ENCODE measurements at regions not wholly inside any gene's neighbourhood (a gene's known extent, or its start where the extent isn't known, plus 50 kb on each side); places are given as distances from the start of the nearest gene placed in this dataset.

GRCh38 chr12:58364389-58365086, 423.2 kb downstream of the ATP23 start:
- Histone ChIP-seq H3K14ac (replicated peaks; ENCODE audit: low read depth, low read length) (peak overlapping the region; percentile 98), H4K5ac (ENCODE audit: low read depth, low read length) (peak overlapping the region; percentile 89), H2BK120ac (ENCODE audit: low read depth, low read length) (peak overlapping the region; percentile 97), H3K27me3 (ENCODE audit: control insufficient read depth, insufficient read depth, low read length) (no peaks in the 10 kb centered on the region), H3K9me3 (ENCODE audit: control insufficient read depth, insufficient read depth, low read length) (no peaks in the 10 kb centered on the region), H4K20me1 (ENCODE audit: insufficient read depth, low read length) (no peaks in the 10 kb centered on the region), H3K79me1 (ENCODE audit: low read depth in 1 of 2, low read length in 2 of 2) (no peaks in the 10 kb centered on the region), H2AFZ (replicated peaks; ENCODE audit: low read length, poor library complexity) (no peak overlapping the region), H3K4ac (ENCODE audit: low read depth, low read length) (peak overlapping the region; percentile 97), H4K91ac (ENCODE audit: insufficient read depth, low read depth, low read length) (peak overlapping the region; percentile 97), H3K56ac (ENCODE audit: extremely low read depth, insufficient read depth, low read length) (peak overlapping the region; percentile 72), H3K9me1 (ENCODE audit: insufficient read depth, low read length) (peaks cover 21% of the 10 kb centered on the region), H2AK9ac (replicated peaks; ENCODE audit: low read depth, low read length, poor library complexity) (peak overlapping the region; percentile 81), H2BK20ac (ENCODE audit: low read depth, low read length) (peak overlapping the region; percentile 100), H2BK15ac (ENCODE audit: low read depth, low read length) (peak overlapping the region; percentile 95), H3K27ac (ENCODE audit: insufficient read depth, low read length) (peak overlapping the region; percentile 94), H3K23ac (ENCODE audit: low read depth, low read length) (peak overlapping the region; percentile 96), H3K9ac (ENCODE audit: low read depth, low read length) (peak overlapping the region; percentile 39; the same call in 1 of the 2 replicates), H3K4me2 (ENCODE audit: low read depth, low read length) (peak overlapping the region; percentile 47; the same call in 1 of the 2 replicates), H2BK5ac (ENCODE audit: low read depth, low read length, poor library complexity, severe bottlenecking) (peak overlapping the region; percentile 98), H3K18ac (ENCODE audit: low read depth, low read length) (peak overlapping the region; percentile 97), H2AK5ac (ENCODE audit: low read depth, low read length) (peak overlapping the region; percentile 87; the same call in 1 of the 2 replicates), H3K36me3 (ENCODE audit: control insufficient read depth, insufficient read depth, low read length) (no peaks in the 10 kb centered on the region), H3K4me3 (ENCODE audit: insufficient read depth, low read depth, low read length) (no peak overlapping the region), H4K8ac (ENCODE audit: low read depth in 2 of 2, low read length in 2 of 2) (peak overlapping the region; percentile 25 to 92; a peak in 3 of 4 replicates), H3K4me1 (ENCODE audit: control insufficient read depth, insufficient read depth, low read length) (peaks cover 24% of the 10 kb centered on the region)
- no peak for TF ChIP-seq NFE2L2 (IDR thresholded peaks at IDR 0.05; ENCODE audit: low read depth, low read length)
- TF ChIP-seq MAFK (IDR thresholded peaks at IDR 0.05; ENCODE audit: low read depth, low read length), result peak; percentile 92
- no peak for TF ChIP-seq USF2 (IDR thresholded peaks at IDR 0.05; ENCODE audit: low read depth, low read length)
- TF ChIP-seq RFX5 (IDR thresholded peaks at IDR 0.05; ENCODE audit: low read depth, low read length), result no peak
- TF ChIP-seq SMC3 (IDR thresholded peaks at IDR 0.05; ENCODE audit: low read depth, low read length), result no peak
- no peak for TF ChIP-seq RCOR1 (IDR thresholded peaks at IDR 0.05; ENCODE audit: insufficient replicate concordance, low read length)
- 0 out of 2 replicates have a peak, but pooled peaks have one; percentile 11 for TF ChIP-seq BHLHE40 (IDR thresholded peaks at IDR 0.05; ENCODE audit: low read depth, low read length)
- no peak for TF ChIP-seq CHD1 (IDR thresholded peaks at IDR 0.05; ENCODE audit: low read depth, low read length)
- TF ChIP-seq RAD21 (IDR thresholded peaks at IDR 0.05; ENCODE audit: low read length), result no peak
- TF ChIP-seq MAZ (IDR thresholded peaks at IDR 0.05; ENCODE audit: borderline replicate concordance, low read depth, low read length), result no peak
- no peak for TF ChIP-seq ELK1 (IDR thresholded peaks at IDR 0.05; ENCODE audit: borderline replicate concordance, low read depth, low read length)
- TF ChIP-seq, protein P1, sequence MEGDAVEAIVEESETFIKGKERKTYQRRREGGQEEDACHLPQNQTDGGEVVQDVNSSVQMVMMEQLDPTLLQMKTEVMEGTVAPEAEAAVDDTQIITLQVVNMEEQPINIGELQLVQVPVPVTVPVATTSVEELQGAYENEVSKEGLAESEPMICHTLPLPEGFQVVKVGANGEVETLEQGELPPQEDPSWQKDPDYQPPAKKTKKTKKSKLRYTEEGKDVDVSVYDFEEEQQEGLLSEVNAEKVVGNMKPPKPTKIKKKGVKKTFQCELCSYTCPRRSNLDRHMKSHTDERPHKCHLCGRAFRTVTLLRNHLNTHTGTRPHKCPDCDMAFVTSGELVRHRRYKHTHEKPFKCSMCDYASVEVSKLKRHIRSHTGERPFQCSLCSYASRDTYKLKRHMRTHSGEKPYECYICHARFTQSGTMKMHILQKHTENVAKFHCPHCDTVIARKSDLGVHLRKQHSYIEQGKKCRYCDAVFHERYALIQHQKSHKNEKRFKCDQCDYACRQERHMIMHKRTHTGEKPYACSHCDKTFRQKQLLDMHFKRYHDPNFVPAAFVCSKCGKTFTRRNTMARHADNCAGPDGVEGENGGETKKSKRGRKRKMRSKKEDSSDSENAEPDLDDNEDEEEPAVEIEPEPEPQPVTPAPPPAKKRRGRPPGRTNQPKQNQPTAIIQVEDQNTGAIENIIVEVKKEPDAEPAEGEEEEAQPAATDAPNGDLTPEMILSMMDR (conservative IDR thresholded peaks at IDR 0.05; ENCODE audit: low read depth, low read length), result no peak
- peak; percentile 78; the same call in 1 of the 2 replicates for TF ChIP-seq FOS (IDR thresholded peaks at IDR 0.05; ENCODE audit: low read depth, low read length)
- TF ChIP-seq POLR2A (IDR thresholded peaks at IDR 0.05; ENCODE audit: low read depth, low read length), result no peak
- no peak for TF ChIP-seq CEBPB (IDR thresholded peaks at IDR 0.05; ENCODE audit: low read depth, low read length)
- DNase-seq (peak; percentile 99), ATAC-seq (ENCODE audit: low read depth) (peak; percentile 96)
- no TSS peak for BruUV-seq (replicated peaks)
- no CpG with 5 or more reads among the region's 1 CpG for WGBS, 2 experiments (ENCODE audit: extremely low coverage in 2 of 2, insufficient read length in 1 of 2)
- CTCF ChIA-PET, result interaction anchor here (0.6 to 1.3 kb wide), 3 partner anchors 14 to 605 kb away, joined by 3 to 4 read pairs (median 3); no protein-coding TSS in a partner anchor
- intact Hi-C loops (cut with micrococcal nuclease), result loop anchor here (1.0 kb wide), 1 partner anchor 166 kb away; no protein-coding TSS in a partner anchor
- dilution Hi-C loops (cut with HindIII; ENCODE audit: low sequenced_read_pairs, unreplicated experiment), result no loop called here
- POLR2A ChIA-PET (ENCODE audit: unreplicated experiment), result no interaction called here
- in situ Hi-C loops (cut with MboI; ENCODE audit: low sequenced_read_pairs), result loop anchor here (10.0 kb wide), 2 partner anchors 170 to 510 kb away; no protein-coding TSS in a partner anchor
